ENCODE measurements at regions not wholly inside any gene's neighbourhood (a gene's known extent, or its start where the extent isn't known, plus 50 kb on each side); places are given as distances from the start of the nearest gene placed in this dataset.

DNA sequence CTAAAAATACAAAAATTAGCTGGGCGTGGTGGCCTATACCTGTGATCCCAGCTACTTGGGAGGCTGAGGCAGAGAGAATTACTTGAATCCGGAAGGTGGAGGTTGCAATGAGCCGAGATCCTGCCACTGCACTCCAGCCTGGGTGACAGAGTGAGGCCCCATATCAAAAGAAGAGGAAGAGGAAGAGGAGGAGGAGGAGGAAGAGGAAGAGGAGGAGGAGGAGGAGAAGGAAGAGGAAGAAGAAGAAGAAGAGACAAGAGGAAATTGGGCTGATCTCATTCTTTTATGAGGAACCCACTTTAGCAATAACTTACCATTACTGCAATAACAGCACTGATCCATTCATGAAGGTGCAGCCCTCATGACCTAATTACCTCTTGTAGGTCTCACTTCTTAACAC, 138.9 kb upstream of the GIMD1 start (continued):
- TF ChIP-seq, protein P1, sequence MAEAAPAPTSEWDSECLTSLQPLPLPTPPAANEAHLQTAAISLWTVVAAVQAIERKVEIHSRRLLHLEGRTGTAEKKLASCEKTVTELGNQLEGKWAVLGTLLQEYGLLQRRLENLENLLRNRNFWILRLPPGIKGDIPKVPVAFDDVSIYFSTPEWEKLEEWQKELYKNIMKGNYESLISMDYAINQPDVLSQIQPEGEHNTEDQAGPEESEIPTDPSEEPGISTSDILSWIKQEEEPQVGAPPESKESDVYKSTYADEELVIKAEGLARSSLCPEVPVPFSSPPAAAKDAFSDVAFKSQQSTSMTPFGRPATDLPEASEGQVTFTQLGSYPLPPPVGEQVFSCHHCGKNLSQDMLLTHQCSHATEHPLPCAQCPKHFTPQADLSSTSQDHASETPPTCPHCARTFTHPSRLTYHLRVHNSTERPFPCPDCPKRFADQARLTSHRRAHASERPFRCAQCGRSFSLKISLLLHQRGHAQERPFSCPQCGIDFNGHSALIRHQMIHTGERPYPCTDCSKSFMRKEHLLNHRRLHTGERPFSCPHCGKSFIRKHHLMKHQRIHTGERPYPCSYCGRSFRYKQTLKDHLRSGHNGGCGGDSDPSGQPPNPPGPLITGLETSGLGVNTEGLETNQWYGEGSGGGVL (CRISPR knock-in tag; IDR thresholded peaks at IDR 0.05): no peak

DNA sequence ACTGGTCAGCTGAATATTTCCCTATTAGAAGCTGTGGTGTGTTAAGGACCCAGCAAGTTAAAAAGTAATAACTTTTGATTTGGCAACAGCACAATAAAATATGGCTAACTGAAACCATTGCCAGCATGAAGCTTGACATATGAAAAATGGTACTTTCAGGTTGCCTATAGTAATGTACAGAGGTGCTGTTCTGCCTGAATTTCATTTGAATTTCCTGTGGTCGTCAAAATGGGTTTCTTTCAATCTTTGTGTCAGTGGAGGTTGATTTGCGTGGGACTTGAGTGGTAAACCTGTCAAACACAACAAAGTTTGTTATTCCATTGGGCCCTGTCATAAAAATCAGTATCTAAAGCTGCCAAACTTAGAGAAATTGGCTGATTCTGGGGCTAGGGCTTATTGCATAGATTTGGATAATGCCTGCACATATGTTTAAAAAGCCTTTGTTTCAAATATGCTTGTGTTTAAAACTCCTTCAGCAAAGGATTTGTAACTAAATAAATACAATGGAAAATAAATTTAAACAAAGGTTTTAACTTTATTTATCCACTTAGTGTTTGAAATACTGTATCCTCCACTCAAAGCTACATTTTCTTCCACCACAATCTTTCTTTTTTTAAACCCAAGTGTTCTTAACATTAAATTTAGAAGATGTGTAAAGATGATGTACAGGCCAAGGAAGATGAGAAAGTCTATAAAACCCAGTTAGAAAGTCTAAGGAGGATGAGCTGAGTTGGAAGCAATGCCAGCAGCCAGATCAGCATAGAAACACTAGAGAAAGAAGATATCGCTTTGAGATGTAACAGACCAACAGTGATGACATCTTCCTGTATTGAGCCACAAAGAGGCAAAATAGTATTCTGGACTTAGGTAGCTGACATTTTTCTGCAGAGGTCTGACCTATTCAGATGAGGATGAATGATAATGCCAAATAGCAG, 134.8 kb upstream of the GIMD1 start:
- Histone ChIP-seq H3K9me3 (replicated peaks; ENCODE audit: control insufficient read depth, insufficient read depth, low read depth, low read length) (no peaks in the 10 kb centered on the region), H3K36me3 (ENCODE audit: control insufficient read depth, insufficient read depth, low read length) (no peaks in the 10 kb centered on the region), H3K27me3 (ENCODE audit: control insufficient read depth in 2 of 2, insufficient read depth in 2 of 2, low read length in 2 of 2) (no peaks in the 10 kb centered on the region), H4K20me1 (replicated peaks; ENCODE audit: control insufficient read depth, insufficient read depth, low read length) (no peaks in the 10 kb centered on the region), H2AFZ (ENCODE audit: low read depth, low read length) (no peak overlapping the region), H3K4me3 (no peak overlapping the region), H3K79me2 (ENCODE audit: control insufficient read depth, insufficient read depth, low read length) (no peaks in the 10 kb centered on the region), H3K27ac (ENCODE audit: extremely low read depth, low read depth, low read length) (no peak overlapping the region), H3K9me1 (ENCODE audit: control insufficient read depth, insufficient read depth, low read length) (no peaks in the 10 kb centered on the region), H3K4me2 (ENCODE audit: insufficient read depth, low read length) (no peak overlapping the region), H3K9ac (ENCODE audit: insufficient read depth in 1 of 2, low read depth in 2 of 2, low read length in 2 of 2) (no peak overlapping the region), H3K4me1 (replicated peaks in 1 of 2; ENCODE audit: control insufficient read depth in 2 of 2, insufficient read depth in 2 of 2, low read length in 2 of 2) (no peaks in the 10 kb centered on the region)
- intact Hi-C loops (cut with micrococcal nuclease): loop anchor here (2.0 to 5.0 kb wide), 2 partner anchors 135 to 266 kb away; partner anchors contain the start of gene GIMD1
- no TSS peak for BruUV-seq (replicated peaks)
- DNase-seq (ENCODE audit: extremely low read depth in 1 of 4, low spot score in 3 of 4) (no peak), FAIRE-seq (no peak), ATAC-seq (no peak)
- POLR2A ChIA-PET: no interaction called here
- CTCF ChIA-PET (ENCODE audit: low intra/inter-chr PET ratio): interaction anchor here (0.6 to 0.7 kb wide), 2 partner anchors 175 to 1584 kb away, joined by 3 read pairs; no protein-coding TSS in a partner anchor
- 0% methylated on average over 3 of the region's 3 CpGs for WGBS (ENCODE audit: insufficient coverage, low coverage, missing lambda C conversion rate)
- no peak for TF ChIP-seq RBM34 (IDR thresholded peaks at IDR 0.05; ENCODE audit: borderline replicate concordance, insufficient read depth, low read length)
- no peak for TF ChIP-seq ZNF24 (IDR thresholded peaks at IDR 0.05)
- no peak for TF ChIP-seq ZNF57 (CRISPR knock-in tag; IDR thresholded peaks at IDR 0.05)
- TF ChIP-seq, protein P2, sequence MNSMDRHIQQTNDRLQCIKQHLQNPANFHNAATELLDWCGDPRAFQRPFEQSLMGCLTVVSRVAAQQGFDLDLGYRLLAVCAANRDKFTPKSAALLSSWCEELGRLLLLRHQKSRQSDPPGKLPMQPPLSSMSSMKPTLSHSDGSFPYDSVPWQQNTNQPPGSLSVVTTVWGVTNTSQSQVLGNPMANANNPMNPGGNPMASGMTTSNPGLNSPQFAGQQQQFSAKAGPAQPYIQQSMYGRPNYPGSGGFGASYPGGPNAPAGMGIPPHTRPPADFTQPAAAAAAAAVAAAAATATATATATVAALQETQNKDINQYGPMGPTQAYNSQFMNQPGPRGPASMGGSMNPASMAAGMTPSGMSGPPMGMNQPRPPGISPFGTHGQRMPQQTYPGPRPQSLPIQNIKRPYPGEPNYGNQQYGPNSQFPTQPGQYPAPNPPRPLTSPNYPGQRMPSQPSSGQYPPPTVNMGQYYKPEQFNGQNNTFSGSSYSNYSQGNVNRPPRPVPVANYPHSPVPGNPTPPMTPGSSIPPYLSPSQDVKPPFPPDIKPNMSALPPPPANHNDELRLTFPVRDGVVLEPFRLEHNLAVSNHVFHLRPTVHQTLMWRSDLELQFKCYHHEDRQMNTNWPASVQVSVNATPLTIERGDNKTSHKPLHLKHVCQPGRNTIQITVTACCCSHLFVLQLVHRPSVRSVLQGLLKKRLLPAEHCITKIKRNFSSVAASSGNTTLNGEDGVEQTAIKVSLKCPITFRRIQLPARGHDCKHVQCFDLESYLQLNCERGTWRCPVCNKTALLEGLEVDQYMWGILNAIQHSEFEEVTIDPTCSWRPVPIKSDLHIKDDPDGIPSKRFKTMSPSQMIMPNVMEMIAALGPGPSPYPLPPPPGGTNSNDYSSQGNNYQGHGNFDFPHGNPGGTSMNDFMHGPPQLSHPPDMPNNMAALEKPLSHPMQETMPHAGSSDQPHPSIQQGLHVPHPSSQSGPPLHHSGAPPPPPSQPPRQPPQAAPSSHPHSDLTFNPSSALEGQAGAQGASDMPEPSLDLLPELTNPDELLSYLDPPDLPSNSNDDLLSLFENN (IDR thresholded peaks at IDR 0.05; ENCODE audit: low read depth in 2 of 2, low read length in 2 of 2): no peak
- in situ Hi-C loops (cut with MboI): no loop called here
